OCI-LY7 (cell line): ENCODE measurements at regions not wholly inside any gene's neighbourhood (a gene's known extent, or its start where the extent isn't known, plus 50 kb on each side); places are given as distances from the start of the nearest gene placed in this dataset.

ENCODE experiments used
- EZH2phosphoT487 ChIP-seq: fragments of 200-600 bp; sonication (generic); IDR thresholded peaks from 2 replicates; pipeline ENCODE4 v1.6.1; 2018; ENCODE audit warnings: low read depth, borderline replicate concordance, mild to moderate bottlenecking, mixed run types, antibody characterized with exemption, low read length, moderate library complexity, mixed read lengths
- TF ChIP-seq, protein P1 (sequence below): fragments of 200-600 bp; sonication (generic); conservative IDR thresholded peaks from 2 replicates; pipeline ENCODE4 v1.5.1; 2014; ENCODE audit warnings: mild to moderate bottlenecking, antibody characterized with exemption, low read length, moderate library complexity, mixed read lengths

- TF ChIP-seq, protein P1, sequence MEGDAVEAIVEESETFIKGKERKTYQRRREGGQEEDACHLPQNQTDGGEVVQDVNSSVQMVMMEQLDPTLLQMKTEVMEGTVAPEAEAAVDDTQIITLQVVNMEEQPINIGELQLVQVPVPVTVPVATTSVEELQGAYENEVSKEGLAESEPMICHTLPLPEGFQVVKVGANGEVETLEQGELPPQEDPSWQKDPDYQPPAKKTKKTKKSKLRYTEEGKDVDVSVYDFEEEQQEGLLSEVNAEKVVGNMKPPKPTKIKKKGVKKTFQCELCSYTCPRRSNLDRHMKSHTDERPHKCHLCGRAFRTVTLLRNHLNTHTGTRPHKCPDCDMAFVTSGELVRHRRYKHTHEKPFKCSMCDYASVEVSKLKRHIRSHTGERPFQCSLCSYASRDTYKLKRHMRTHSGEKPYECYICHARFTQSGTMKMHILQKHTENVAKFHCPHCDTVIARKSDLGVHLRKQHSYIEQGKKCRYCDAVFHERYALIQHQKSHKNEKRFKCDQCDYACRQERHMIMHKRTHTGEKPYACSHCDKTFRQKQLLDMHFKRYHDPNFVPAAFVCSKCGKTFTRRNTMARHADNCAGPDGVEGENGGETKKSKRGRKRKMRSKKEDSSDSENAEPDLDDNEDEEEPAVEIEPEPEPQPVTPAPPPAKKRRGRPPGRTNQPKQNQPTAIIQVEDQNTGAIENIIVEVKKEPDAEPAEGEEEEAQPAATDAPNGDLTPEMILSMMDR = no peak
- no peak for TF ChIP-seq EZH2phosphoT487
Observed at GRCh38 chr9:79279356-79279755, 292.4 kb upstream of the TLE4 start.
